NB4 (cell line): ENCODE measurements at regions not wholly inside any gene's neighbourhood (a gene's known extent, or its start where the extent isn't known, plus 50 kb on each side); places are given as distances from the start of the nearest gene placed in this dataset.

Experiments used
- CTCF ChIP-seq: IDR thresholded peaks from one replicate; pipeline ENCODE4 v1.5.1; 2012; ENCODE audit warnings: low read depth, low read length
- POLR2A ChIP-seq: IDR thresholded peaks from 2 replicates; pipeline ENCODE4 v1.6.1; 2011; ENCODE audit warnings: mild to moderate bottlenecking; ENCODE audit not compliant: insufficient read length; ENCODE audit errors: extremely low read depth

GRCh38 chr2:238598802-238599530, 172.2 kb downstream of the ASB1 start:
- TF ChIP-seq POLR2A (no peak), CTCF (no peak)
